ENCODE measurements at regions not wholly inside any gene's neighbourhood (a gene's known extent, or its start where the extent isn't known, plus 50 kb on each side); places are given as distances from the start of the nearest gene placed in this dataset.

DNA sequence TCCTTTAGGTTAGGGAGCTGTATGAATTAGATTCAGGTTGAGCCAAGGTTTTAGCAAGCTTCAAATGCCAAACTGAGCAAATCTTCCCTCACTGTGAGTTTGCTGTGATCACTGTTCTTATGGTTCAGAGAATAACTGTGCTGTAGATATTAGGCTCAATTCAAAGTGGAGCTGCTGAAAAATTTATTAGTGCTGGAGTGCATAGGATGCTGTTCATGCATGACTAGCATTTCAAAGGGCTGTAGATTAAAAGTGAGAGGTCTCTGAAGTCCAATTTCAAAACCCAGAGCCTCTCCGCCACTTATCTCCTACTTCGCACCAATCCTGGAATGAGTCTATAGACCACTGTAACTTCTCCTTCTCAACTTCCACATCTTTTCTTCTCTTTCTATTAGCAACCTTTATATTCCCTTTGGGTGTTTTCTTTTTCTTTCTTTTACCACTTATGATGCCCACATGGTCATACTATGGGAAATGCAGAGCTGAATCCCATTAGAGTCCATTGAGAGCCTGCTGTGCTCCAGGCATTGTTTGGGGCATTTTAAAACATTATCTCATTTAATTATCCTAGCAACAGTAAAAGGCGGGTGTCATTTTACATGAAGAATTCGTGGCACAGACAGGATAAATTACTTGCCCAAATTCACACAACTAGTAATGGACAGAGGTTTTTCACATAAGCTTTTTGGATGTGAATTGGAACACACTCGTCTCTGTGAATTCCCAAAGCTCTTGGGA is 77.5 kb upstream of the EEA1 start:
- TF ChIP-seq POLR2A (IDR thresholded peaks at IDR 0.05; ENCODE audit: low read depth, low read length) (no peak), SMC3 (IDR thresholded peaks at IDR 0.05; ENCODE audit: low read depth, low read length) (no peak), MAFK (IDR thresholded peaks at IDR 0.05; ENCODE audit: low read depth, low read length) (no peak), RAD21 (IDR thresholded peaks at IDR 0.05; ENCODE audit: low read length) (no peak), FOS (IDR thresholded peaks at IDR 0.05; ENCODE audit: low read depth, low read length) (no peak), CEBPB (IDR thresholded peaks at IDR 0.05; ENCODE audit: low read depth, low read length) (no peak), MXI1 (IDR thresholded peaks at IDR 0.05; ENCODE audit: borderline replicate concordance, low read depth, low read length) (no peak)
- TF ChIP-seq, protein P1, sequence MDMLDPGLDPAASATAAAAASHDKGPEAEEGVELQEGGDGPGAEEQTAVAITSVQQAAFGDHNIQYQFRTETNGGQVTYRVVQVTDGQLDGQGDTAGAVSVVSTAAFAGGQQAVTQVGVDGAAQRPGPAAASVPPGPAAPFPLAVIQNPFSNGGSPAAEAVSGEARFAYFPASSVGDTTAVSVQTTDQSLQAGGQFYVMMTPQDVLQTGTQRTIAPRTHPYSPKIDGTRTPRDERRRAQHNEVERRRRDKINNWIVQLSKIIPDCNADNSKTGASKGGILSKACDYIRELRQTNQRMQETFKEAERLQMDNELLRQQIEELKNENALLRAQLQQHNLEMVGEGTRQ (IDR thresholded peaks at IDR 0.05; ENCODE audit: low read depth, low read length): no peak
- TF ChIP-seq, protein P2, sequence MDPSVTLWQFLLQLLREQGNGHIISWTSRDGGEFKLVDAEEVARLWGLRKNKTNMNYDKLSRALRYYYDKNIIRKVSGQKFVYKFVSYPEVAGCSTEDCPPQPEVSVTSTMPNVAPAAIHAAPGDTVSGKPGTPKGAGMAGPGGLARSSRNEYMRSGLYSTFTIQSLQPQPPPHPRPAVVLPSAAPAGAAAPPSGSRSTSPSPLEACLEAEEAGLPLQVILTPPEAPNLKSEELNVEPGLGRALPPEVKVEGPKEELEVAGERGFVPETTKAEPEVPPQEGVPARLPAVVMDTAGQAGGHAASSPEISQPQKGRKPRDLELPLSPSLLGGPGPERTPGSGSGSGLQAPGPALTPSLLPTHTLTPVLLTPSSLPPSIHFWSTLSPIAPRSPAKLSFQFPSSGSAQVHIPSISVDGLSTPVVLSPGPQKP (IDR thresholded peaks at IDR 0.05; ENCODE audit: borderline replicate concordance, low read depth, low read length): no peak
- TF ChIP-seq, protein P3, sequence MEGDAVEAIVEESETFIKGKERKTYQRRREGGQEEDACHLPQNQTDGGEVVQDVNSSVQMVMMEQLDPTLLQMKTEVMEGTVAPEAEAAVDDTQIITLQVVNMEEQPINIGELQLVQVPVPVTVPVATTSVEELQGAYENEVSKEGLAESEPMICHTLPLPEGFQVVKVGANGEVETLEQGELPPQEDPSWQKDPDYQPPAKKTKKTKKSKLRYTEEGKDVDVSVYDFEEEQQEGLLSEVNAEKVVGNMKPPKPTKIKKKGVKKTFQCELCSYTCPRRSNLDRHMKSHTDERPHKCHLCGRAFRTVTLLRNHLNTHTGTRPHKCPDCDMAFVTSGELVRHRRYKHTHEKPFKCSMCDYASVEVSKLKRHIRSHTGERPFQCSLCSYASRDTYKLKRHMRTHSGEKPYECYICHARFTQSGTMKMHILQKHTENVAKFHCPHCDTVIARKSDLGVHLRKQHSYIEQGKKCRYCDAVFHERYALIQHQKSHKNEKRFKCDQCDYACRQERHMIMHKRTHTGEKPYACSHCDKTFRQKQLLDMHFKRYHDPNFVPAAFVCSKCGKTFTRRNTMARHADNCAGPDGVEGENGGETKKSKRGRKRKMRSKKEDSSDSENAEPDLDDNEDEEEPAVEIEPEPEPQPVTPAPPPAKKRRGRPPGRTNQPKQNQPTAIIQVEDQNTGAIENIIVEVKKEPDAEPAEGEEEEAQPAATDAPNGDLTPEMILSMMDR (conservative IDR thresholded peaks at IDR 0.05; ENCODE audit: low read depth, low read length): no peak

Data from IMR-90 (cell line).